ENCODE measurements at regions not wholly inside any gene's neighbourhood (a gene's known extent, or its start where the extent isn't known, plus 50 kb on each side); places are given as distances from the start of the nearest gene placed in this dataset.

DNA sequence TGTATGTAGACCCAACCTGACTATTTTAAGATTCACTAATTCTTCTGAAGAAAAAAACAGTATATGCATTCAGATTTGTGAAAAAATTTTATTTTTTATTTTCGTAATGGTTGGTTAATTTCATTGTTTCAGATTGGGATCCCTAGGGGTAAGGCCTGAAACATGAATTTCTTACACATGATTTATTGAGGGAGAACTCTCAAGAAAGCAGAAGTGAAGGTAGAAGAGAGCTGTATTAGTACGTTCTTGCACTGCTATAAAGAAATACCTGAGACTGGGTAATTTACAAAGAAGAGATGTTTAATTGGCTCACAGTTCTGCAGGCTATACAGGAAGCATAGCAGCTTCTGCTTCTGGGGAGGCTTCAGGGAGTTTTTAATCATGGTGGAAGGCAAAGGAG lies 611.9 kb upstream of the TECRL start:
- Histone ChIP-seq H3K36me3 (no peaks in the 10 kb centered on the region), H3K4me1 (no peaks in the 10 kb centered on the region), H3K4me3 (no peak overlapping the region), H3K9me3 (no peaks in the 10 kb centered on the region), H3K27me3 (no peaks in the 10 kb centered on the region), H3K27ac (no peak overlapping the region)
- no peak for TF ChIP-seq CTCF (IDR thresholded peaks at IDR 0.05)
- TF ChIP-seq POLR2A (IDR thresholded peaks at IDR 0.05) = no peak
- DNase-seq = no peak

GRCh38 chr4:65019775-65020174 lies 610.5 kb upstream of the TECRL start:
- no peaks in the 10 kb centered on the region for H3K36me3 ChIP-seq
- no peaks in the 10 kb centered on the region for H3K9me3 ChIP-seq
- TF ChIP-seq POLR2A (IDR thresholded peaks at IDR 0.05) = no peak
- no peak for TF ChIP-seq CTCF (IDR thresholded peaks at IDR 0.05)
- H3K4me1 ChIP-seq = no peaks in the 10 kb centered on the region
- no peak for DNase-seq
- no peak overlapping the region for H3K27ac ChIP-seq
- H3K4me3 ChIP-seq = no peak overlapping the region
- no peaks in the 10 kb centered on the region for H3K27me3 ChIP-seq

DNA sequence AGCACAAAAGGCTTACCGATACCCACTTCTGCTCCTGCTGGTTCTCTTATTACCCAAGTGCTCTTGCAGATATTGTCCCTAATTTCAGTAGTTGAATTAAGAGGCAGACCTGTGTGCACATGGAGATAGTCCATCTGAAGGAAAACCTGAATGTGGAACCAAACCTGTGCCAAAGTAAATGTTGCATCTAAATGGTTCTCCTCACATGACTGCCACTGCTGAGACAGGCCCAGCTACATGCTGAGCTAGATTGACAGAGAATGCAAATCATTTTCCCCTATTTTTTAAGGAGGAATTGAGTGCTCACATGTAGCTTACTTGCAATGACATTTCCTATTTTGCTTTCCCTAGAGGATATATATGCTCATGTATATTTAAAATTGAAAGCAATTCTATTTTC lies 609.1 kb upstream of the TECRL start:
- H3K36me3 ChIP-seq = no peaks in the 10 kb centered on the region

DNA sequence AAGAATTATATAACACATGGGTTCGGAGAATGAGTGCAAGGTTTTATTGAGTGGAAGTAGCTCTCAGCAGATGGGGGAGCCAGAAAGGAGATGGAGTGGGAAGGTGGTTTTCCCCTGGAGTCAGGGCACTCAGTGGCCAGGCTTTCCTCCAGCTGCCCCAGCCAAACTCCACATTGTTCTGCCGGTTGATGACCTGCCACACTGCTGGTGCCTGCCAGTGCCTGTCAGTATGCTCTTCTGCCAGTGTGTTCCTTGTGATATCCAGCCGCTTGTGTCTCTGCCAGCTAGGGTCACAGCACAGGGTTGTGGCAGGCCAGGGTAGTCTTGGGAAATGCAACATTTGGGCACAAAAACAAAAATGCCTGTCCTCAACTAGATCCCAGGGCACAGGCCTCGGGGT lies 604.8 kb upstream of the TECRL start:
- Histone ChIP-seq H3K36me3 (no peaks in the 10 kb centered on the region), H3K4me1 (no peaks in the 10 kb centered on the region), H3K27me3 (no peaks in the 10 kb centered on the region), H3K4me3 (no peak overlapping the region), H3K27ac (no peak overlapping the region), H3K9me3 (no peaks in the 10 kb centered on the region)
- DNase-seq = peak in 2 of 3 donors; percentile 47 to 60
- no peak for TF ChIP-seq POLR2A (IDR thresholded peaks at IDR 0.05)
- no peak for TF ChIP-seq CTCF (IDR thresholded peaks at IDR 0.05)

More for the DNA sequence above, 609.1 kb upstream of the TECRL start:
- H3K9me3 ChIP-seq = no peaks in the 10 kb centered on the region
- no peaks in the 10 kb centered on the region for H3K27me3 ChIP-seq
- H3K4me3 ChIP-seq = no peak overlapping the region
- TF ChIP-seq CTCF (IDR thresholded peaks at IDR 0.05) = no peak
- TF ChIP-seq POLR2A (IDR thresholded peaks at IDR 0.05) = no peak
- H3K27ac ChIP-seq = no peak overlapping the region
- no peaks in the 10 kb centered on the region for H3K4me1 ChIP-seq
- no peak for DNase-seq

- DNase-seq = no peak
- TF ChIP-seq POLR2A (IDR thresholded peaks at IDR 0.05) (no peak), CTCF (IDR thresholded peaks at IDR 0.05) (peak in 4 of 6 experiments; percentile 33 to 68 (median 62))
- Histone ChIP-seq H3K4me3 (no peak overlapping the region), H3K36me3 (no peaks in the 10 kb centered on the region), H3K4me1 (no peaks in the 10 kb centered on the region), H3K9me3 (no peaks in the 10 kb centered on the region), H3K27me3 (no peaks in the 10 kb centered on the region), H3K27ac (no peak overlapping the region)
Observed at GRCh38 chr4:65007841-65008439, 598.7 kb upstream of the TECRL start.

DNA sequence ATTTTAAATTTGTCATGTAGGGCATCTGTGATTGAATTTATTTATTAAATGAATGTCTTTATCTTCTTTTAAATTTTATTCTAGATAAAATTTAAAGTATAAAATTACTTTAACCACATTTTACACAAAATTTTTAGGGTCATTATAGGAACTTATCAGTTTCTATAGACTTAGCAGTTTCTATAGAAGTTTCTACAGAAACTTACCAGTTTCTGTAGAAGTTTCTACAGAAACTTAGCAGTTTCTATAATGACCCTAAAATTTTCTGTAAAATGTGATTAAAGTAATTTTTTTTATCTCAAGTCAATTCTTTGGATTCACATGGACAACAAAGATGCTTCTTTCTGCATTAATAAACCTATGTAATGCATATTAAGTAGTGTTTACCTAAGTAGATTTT lies 565.9 kb upstream of the TECRL start:
- H3K4me1 ChIP-seq = no peaks in the 10 kb centered on the region
- TF ChIP-seq POLR2A (IDR thresholded peaks at IDR 0.05) (no peak), CTCF (IDR thresholded peaks at IDR 0.05) (no peak)
- H3K9me3 ChIP-seq = no peaks in the 10 kb centered on the region
- H3K27me3 ChIP-seq = no peaks in the 10 kb centered on the region
- DNase-seq = no peak
- no peak overlapping the region for H3K27ac ChIP-seq
- no peak overlapping the region for H3K4me3 ChIP-seq
- H3K36me3 ChIP-seq = no peaks in the 10 kb centered on the region

Measured in Peyer's patch (tissue), 4 donors.